ENCODE measurements at regions not wholly inside any gene's neighbourhood (a gene's known extent, or its start where the extent isn't known, plus 50 kb on each side); places are given as distances from the start of the nearest gene placed in this dataset.

GRCh38 chr13:102940143-102940542, 94.3 kb downstream of the ERCC5 start:
- TF ChIP-seq CTCF (IDR thresholded peaks at IDR 0.05; ENCODE audit: poor library complexity) (no peak), EZH2 (IDR thresholded peaks at IDR 0.05; ENCODE audit: borderline replicate concordance) (no peak)

Data from hepatocyte (in vitro differentiated cells).